D721Med (cell line): ENCODE measurements at regions not wholly inside any gene's neighbourhood (a gene's known extent, or its start where the extent isn't known, plus 50 kb on each side); places are given as distances from the start of the nearest gene placed in this dataset.
"Not testable (repeated sequence)": the region's sequence is repeated elsewhere in the genome, so short reads cannot be mapped to it uniquely, and the experiment has no call there.

ENCODE experiments used
- DNase-seq: peaks from one replicate; pipeline ENCODE4 v3.0.0; 2011; ENCODE audit warnings: low spot score; ENCODE audit not compliant: insufficient read length
- FAIRE-seq: peaks from 2 replicates; lab custom pipeline; 2011; peaks lifted over from hg19 to GRCh38; lab: Jason Lieb, UNC
- CTCF ChIP-seq: IDR thresholded peaks from 2 replicates; pipeline ENCODE4 v1.5.1; 2012; ENCODE audit warnings: mild to moderate bottlenecking, control low read depth; ENCODE audit not compliant: insufficient read depth; ENCODE audit errors: missing control alignments

GRCh38 chr6:140535511-140535910 lies 1161.1 kb upstream of the CITED2 start:
- DNase-seq (no peak), FAIRE-seq (no peak)
- TF ChIP-seq CTCF, result no peak

DNA sequence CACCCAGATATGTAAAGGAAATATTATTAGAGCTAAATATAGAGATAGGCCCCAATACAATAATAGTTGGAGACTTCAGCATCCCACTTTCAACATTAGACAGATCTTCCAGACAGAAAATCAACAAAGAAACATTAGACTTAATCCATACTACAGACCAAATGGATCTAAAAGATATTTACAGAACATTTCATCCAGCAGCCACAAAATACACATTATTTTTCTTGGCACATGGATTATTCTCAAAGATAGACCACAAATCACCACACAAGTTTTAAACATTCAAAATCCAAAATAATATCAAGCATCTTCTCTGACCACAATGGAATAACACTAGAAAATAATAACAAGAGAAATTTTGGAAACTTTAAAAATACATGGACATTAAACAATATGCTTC lies 1159.1 kb upstream of the CITED2 start:
- TF ChIP-seq CTCF, result no peak
- DNase-seq, result no peak
- FAIRE-seq, result no peak

GRCh38 chr6:140504776-140505175 lies 1130.3 kb upstream of the CITED2 start:
- TF ChIP-seq CTCF, result no peak
- DNase-seq (no peak), FAIRE-seq (no peak)

- TF ChIP-seq CTCF, result no peak
- DNase-seq (no peak), FAIRE-seq (no peak)
These were observed 1126.4 kb upstream of the CITED2 start for GRCh38 chr6:140500849-140501248.

- DNase-seq (no peak), FAIRE-seq (no peak)
- TF ChIP-seq CTCF, result no peak
These were observed 1125.2 kb upstream of the CITED2 start for GRCh38 chr6:140499607-140500006.

DNA sequence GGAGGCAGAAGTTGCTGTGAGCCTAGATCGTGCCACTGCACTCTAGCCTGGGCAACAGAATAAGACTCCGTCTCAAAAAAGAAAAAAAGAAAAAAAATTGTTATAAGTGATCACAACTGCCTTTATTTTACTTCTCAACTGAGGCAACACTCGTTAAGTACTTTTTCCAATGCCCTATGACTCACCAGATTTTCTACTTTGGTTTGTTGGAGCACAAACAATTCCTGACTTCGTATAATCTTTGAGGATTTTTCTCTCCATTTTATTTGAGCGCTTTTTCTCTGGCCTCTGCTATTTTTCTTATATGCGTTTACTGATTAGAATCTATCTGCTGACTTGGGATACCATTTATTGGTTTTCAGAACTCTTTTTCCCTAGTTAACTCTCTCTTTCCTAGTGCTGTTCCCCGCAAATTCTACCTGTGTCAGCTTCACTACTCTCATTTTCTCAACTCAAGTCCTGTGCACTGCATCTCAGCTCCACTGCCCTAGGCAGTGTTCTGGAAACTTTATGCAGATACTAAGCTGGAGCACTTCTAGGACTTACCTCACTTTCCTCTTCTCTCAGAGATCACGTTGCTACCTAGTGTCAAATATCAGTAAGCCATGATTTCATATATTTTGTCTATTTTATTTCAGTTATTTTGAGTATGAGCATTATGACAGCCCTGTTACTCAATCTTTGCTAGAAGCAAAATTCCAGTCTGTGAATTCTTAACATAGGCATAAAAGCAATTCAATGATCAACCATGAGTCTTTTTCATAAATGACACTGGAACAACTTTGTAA lies 1120.1 kb upstream of the CITED2 start:
- TF ChIP-seq CTCF, result no peak
- FAIRE-seq (no peak), DNase-seq (no peak)

GRCh38 chr6:140493470-140493869 lies 1119.0 kb upstream of the CITED2 start:
- not testable (repeated sequence) for FAIRE-seq, DNase-seq
